HG03521 (cell line): ENCODE measurements at regions not wholly inside any gene's neighbourhood (a gene's known extent, or its start where the extent isn't known, plus 50 kb on each side); places are given as distances from the start of the nearest gene placed in this dataset.
"Not testable (repeated sequence)": the region's sequence is repeated elsewhere in the genome, so short reads cannot be mapped to it uniquely, and the experiment has no call there.

Experiments
- ATAC-seq: cut with Tn5 transposase; IDR thresholded peaks from one replicate; pipeline ENCODE4 v1.9.1; 2021; ENCODE audit warnings: mild to moderate bottlenecking, moderate library complexity; ENCODE audit not compliant: unreplicated experiment

DNA sequence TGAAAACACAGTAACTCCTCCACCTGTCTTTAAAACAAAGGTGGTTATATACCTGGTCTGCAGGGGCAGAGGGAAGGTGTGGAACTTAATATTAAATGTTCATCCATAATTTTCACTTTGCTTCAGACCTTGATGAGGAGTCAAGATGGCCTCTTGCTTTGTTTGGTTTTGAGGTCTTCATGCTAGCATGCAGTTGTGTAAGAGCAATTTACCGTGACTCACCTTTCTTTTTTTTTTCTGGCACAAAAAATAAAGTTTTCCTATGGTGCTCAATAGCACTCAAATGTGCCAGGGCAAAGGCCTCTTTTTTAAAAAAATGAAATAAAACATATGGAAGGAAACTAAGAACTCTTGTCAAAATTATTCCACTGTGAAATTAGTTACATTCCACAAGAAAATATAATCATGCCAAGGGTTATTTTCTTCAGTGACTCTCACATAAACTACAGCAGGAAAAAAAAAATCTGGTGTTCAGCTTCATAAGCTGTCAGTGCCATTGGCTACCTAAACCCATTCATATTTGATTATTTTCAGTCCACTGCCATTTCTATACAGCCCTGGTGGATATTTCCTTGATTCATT lies 128.2 kb downstream of the SLC7A11 start:
- ATAC-seq = peak; percentile 12

DNA sequence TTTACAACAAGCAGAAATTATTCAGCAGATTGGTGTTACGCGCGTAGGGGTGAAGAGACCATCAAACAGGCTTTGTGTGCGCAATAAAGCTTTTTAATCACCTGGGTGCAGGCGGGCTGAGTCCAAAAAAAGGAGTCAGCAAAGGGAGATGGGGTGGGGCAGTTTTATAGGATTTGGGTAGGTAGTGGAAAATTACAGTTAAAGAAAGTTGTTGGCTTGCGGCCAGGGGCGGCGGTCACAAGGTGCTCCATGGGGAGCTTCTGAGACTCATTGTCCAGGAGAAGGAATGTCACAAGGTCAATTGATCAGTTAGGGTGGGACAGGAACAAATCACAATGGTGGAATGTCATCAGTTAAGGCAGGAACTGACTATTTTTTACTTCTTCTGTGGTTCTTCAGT lies 129.3 kb downstream of the SLC7A11 start:
- ATAC-seq = not testable (repeated sequence)

GRCh38 chr4:138112389-138112788 lies 129.8 kb downstream of the SLC7A11 start:
- ATAC-seq = no peak

DNA sequence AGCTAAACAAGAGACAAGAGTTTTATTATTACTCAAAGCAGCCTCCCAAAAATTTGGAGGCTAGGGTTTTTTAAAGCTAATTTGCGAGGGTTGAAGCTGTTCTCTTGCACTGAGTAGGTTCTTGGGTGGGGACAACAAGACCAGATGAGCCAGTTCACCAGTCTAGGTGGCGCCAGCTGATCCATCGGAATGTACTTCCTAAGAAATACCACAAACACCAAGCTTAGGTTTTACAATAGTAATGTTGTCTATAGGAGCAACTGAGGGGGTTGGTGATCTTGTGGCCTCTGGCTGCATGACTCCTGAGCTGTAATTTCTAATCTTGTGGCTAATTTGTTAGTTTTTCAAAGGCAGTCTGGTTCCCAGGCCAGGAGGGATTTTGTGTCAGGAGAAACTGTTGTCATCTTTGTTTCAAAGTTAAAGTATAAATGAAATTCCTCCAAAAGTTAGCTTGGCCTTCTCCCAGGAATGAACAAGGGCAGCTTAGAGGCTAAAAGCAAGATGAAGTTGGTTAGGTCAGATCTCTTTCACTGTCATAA lies 130.6 kb downstream of the SLC7A11 start:
- no peak for ATAC-seq

DNA sequence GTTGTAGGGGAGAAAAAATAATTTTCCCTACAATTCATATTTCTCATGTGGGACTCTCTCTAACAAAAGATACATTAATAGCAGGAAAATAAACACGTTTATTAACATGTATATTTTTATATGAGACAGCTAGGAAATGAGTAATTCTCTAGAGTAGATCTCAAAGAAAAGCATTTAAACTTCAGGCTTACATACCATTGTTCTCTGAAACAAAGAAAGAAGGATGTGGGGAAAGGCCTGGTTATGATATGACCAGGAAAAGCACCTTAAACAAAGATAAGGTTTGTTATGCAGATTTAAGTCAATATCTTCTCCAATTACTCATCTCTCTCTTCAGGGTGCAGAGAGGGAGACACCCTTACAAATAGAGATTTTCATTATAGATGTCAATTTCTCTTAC lies 131.3 kb downstream of the SLC7A11 start:
- ATAC-seq = no peak

- ATAC-seq = no peak
These were observed 135.1 kb downstream of the SLC7A11 start for GRCh38 chr4:138107023-138107422.

DNA sequence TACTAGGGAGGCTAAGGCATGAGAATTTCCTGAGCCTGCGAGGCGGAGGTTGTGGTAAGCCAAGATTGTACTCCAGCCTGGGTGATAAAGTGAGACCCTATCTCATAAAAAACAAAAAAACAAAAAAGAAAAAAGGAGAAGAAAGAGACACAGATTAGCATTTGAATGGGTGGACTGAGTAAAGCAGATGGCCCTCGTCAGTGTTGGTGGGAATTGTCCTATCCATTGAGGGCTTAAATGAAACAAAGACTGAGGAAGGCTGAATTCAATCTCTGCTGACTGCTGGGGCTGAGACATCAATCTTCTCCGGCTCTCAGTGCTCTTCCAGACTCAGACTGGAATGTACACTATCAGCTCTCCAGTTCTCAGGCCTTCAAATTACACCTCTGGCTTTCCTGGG lies 136.8 kb downstream of the SLC7A11 start:
- no peak for ATAC-seq

DNA sequence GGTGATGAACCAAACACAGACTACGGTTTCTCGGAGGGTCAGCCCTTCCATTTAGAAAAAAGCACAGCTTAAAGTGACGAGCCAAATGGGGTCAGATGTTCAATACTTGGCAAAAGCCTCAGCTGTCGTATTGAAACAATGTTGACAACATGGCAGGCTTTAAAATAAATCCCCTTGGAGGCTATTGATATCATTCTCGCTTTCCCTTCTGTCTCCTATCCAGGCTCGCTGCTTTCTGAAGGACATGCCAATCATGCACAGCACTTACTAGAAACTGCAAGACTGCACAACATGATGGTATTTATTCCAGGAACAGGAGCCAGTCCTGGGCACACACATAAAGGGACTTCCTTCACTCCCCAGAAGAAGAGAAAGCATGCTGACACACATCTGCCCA lies 137.9 kb downstream of the SLC7A11 start:
- ATAC-seq = no peak

- no peak for ATAC-seq
These were observed 138.4 kb downstream of the SLC7A11 start for GRCh38 chr4:138103597-138104283.

DNA sequence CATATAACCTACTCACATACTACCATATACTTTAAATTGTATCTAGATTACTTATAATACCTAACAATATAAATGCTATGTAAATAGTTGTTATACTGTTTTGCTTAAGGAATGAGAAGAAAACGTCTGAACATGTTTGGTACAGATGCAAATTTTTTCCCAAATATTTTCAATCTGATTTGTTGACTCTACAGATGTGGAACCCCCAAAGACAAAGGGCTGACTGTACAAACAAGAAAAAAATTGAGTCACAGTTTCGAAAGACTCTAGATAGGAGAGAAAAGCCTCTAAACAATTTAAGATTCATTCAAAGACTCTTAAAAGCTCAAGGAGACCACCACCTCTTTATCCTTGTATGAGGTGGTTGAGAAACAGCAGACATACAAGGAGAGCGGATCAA lies 142.8 kb downstream of the SLC7A11 start:
- ATAC-seq = no peak

DNA sequence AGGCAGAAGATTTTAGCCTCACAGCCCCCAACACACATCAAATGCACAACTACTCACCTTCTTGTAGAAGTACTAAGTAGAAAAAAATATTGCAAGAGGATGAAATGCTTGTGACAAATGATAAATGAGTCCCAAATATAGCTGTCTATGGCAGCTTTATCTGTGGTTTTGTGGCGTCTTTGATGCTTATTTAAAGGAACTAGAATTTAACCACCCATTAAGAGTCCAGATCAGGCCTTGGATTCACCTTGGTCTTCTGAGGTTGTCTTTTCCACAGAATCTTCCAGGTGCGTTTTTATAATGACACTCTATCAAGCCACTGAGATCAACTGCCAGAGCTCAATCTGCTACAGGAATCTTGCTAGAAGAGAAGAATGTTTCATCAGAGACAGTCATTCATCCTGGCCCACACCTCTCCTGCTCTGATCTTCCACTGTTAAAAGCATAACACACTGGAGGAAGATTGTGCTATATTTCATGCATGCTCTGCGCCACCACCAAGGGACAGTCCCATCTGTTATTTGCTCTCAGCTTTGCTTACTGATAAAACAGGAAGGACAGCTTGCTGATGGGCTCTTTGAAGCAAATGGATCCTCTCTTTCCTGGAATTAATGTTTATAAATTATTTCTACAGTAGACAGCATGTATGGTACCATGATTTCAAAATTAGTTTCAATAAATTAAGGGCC lies 144.1 kb downstream of the SLC7A11 start:
- ATAC-seq = no peak

DNA sequence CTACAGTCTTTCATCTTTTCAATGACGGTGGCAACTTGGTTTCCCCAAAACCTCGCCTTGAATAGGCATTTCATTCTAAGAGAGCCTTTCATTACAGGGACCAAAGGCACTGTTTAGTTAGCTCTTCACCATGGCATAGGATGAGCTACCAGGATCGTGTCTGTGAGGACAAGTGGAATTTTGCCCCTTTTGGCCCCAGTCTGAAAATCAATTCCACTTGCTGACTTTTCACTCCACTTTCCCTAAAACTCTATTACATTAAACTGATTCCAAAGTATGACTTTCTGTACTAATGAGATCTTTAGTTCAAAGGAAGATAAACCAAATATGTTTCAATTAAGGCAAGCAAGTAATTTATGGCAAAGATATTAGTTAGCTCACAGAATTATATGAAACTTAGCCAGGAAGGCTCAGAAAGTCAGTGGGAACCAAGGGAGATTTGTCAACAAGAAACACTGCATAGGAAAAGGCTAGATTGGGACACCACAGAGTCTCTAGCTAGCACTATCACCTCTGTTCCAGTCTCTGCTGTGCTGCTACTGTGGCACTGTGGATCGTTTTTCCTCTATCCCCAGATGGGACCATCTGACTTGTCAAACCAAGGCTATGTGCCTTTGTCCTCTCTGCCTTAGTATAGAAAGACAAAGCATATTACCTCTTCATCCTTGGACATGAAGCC lies 145.6 kb downstream of the SLC7A11 start:
- no peak for ATAC-seq

GRCh38 chr4:138095378-138095777 lies 146.8 kb downstream of the SLC7A11 start:
- ATAC-seq = no peak

DNA sequence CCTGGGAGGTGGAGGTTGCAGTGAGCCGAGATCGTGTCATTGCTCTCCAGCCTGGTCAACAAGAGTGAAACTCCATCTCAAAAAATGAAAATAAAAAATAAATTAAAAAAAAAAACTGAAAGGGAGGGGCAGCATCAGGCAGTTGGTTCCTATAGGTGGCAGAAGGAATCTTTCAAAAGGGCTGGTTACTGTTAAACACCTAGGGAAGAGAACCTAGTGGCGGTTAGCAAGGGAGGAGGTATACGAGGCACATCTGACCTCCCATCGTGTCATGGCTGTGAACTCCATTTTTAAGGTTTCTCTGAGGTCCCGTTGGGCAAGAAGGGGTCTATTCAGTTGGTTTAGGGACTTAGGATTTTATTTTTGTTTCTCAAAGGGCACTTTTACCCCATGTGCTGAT lies 150.1 kb downstream of the SLC7A11 start:
- ATAC-seq = no peak

GRCh38 chr4:138090918-138091676 lies 151.1 kb downstream of the SLC7A11 start:
- no peak for ATAC-seq

GRCh38 chr4:138090150-138090917 lies 151.8 kb downstream of the SLC7A11 start:
- ATAC-seq = peak; percentile 76

DNA sequence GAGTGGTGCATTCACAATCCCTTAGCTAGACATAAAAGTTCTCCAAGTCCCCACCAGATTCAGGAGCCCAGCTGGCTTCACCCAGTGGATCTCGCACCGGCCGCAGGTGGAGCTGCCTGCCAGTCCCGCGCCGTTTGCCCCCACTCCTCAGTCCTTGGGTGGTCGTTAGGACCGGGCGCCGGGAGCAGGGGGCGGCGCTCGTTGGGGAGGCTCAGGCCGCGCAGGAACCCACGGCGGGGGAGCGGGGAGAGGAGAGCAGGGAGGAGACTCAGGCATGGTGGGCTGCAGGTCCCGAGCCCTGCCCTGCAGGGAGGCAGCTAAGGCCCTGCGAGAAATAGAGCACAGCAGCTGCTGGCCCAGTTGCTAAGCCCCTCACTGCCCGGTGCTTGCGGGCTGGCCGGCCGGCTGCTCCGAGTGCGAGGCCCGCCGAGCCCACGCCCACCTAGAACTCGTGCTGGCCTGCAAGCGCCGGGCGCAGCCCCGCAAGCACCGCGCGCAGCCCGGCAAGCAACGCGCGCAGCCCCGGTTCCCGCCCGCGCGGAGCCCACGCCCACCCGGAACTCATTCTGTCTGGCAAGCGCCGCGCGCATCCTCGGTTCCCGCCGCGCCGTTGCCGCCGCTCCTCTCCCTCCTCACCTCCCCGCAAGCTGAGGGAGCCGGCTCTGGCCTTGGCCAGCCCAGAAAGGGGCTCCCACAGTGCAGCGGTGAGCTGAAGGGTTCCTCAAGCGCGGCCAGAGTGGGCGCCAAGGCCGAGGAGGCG lies 153.5 kb downstream of the SLC7A11 start:
- ATAC-seq = no peak

DNA sequence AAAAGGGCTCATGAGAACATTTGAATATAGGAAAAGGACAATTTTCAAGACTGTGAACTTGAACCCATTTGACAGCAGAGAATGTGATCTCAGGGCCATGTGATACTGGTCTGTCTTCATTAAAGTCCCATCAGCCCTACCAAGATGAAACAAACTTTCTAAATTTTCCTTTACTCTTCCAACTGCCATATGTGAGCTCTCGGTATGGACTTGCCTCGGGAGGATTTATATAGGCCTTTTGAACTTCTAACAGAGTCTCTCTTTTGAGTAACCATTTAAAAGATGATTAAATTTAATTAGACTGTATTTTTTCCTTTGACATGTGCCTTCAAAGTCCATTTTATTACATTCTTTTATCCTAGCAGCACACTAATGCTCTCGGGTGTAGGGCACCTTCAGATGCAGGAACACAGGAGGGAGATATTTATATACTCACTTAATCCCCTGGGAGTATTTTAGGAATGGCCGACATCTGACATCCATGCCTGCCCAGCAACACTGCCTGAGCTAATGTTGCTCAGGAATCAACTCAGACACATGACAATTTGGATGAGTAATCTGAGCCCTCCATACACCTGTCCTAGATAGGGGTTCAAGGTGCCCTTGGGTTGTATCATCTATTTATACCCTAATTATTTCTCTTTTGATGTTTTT lies 155.0 kb downstream of the SLC7A11 start:
- no peak for ATAC-seq

GRCh38 chr4:138086611-138087041 lies 155.5 kb downstream of the SLC7A11 start:
- no peak for ATAC-seq
